ENCODE measurements at regions not wholly inside any gene's neighbourhood (a gene's known extent, or its start where the extent isn't known, plus 50 kb on each side); places are given as distances from the start of the nearest gene placed in this dataset.

DNA sequence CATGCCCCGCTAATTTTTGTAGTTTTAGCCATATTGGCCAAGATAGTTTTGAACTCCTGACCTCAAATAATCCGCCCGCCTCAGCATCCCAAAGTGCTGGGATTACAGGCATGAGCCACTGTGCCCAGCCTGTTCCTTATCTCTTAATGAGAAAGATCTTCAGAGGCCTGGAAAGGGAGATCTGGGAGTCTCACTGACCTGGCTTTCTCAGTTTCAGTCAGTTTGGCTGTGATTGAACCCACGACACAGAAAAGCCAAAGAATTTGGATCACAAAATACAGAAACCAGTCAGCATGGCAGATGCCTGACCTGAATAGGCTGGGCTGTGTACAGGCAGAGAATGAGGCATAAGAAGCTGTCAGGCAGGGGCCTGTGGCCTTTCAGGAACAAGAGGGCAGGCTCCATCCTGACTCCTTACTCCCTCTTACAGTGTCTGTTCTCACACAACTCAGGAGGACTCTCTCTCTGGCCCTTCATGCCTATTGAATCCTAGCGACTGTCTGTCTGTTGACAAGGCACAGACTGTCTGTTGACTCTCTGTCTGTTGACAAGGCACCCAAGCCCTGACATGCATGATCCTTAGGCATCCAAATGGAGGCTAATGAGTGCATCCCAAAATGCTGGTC is 366.5 kb upstream of the CCDC196 start:
- DNase-seq, result no peak

DNA sequence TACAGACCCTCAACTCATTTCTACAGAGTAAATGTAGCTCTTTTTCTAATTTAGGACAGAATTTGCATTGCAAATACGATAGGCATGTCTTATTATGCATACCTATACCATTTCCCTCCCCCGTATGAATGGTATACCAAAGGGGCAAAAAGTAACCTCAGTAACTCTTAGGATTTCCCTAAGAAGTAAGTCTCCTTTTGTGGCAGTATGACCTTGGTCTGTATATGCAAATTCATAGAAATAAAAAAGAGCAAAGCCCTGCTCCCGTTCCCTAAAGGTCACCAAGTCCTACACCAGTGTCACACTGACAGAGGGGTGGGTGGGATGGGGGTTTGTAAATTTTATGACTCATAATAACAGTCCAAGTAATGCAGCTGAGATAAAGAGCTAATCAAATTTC is 365.8 kb upstream of the CCDC196 start:
- no peak for DNase-seq

DNA sequence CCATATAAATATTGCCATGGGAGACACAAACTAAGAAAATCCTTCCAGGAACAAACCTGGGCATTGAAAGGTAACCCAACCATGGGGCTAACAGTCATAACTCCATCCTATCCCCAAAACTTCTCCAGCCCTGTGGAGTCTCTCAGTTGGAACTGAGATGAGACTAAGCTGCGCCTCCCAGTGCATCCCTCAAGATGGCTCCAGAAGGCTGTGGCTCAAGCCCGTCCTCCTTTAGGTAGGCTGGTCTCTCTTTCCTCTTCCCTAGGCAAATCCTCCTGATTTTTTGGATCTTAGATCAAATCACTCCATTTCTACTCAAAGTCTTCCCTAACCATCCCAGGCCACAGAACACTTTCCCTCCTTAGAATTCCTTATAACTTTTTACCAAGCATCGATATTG is 364.3 kb upstream of the CCDC196 start:
- DNase-seq, result no peak

DNA sequence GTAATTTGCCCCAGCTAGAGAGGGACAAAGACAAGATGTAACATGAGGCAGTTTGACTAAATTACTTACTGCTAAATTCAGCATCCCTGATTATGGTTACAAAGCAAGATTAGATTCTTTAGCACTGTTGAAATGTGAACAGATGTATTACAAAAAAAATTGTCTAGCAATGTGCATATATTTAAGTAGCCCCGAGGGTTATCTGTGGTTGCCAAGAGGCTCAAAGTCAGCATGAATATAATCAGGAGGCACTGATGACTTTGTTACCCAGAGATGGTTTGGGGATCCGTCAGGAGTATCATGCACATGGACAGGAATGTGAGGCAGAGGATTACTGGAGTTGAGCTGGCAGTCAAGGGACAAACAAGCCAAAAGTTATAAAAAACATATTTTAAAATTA is 356.9 kb upstream of the CCDC196 start:
- DNase-seq, result no peak

DNA sequence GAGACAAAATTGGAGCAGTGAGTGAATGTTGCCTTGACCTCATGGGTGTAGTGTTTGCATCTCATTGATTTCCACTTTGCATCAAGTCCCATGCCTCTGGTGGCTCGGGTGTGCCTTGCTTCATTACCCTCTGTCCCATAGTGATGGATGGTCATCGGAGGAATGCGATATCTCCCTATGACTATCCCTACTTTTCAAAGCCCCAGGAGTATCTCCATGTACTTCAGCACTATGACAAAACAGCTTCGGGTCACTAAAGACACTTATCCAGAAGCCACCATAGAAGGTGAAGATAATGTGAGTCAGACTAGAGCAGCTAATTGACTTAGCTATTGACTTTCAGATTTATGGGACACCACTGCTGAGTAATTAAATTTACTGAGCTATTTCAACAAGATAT is 355.1 kb upstream of the CCDC196 start:
- DNase-seq, result no peak

DNA sequence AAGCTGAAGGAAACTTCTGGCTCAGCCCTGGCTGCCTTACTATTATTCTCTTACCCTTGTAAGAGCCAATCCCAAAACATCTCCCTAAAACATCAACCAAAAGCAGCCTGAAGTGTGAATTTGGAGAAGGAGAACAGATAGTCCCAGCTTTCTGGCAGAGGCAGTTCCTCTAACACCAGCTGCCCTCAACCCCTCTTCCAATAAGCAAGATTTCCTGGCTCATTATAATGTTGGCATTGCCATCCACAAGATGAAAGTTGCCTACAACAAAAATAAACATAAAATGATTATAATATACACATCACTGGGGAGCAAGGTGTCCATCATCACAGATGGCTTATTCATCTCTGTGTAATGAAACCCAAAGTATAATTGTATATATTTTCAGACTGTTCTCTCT is 352.5 kb upstream of the CCDC196 start:
- no peak for DNase-seq

DNA sequence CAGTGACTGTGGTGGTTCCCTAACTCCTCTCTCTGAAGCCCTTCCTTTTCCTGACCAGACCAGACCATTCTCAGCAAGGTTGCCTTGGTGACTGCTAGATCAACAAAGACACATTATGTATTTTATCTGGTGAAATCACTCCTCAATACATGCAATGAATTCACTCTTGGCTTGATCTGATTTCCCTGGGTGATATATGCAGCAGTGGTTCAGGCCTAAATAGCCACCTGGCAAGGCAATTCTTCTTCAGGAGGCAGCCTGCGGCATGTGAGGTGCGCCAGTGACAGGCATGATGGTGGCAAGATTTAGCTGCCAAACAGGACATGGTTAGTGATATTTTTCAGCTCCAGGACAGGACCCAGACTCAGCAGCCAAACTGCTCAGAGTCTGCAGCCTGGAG is 350.3 kb upstream of the CCDC196 start:
- DNase-seq, result no peak

DNA sequence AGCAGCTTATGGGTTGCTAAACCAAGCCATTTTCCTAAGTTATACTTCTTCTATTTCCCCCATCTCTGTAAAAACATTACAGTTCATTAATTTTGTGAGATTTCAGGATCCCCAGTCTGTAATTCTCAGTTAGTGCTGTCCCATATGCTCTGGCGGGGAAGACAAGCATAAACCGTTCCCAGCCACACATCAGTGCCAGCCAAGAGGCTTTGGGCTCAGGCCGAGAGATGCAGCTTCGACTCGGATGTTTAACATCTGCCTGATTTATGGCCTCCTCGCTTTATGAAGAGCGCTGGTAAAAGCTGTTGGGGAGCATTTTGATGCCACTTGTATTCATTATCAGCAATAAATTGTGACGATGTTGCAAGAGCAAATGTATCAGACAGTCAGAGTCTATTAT is 349.1 kb upstream of the CCDC196 start:
- DNase-seq, result no peak

DNA sequence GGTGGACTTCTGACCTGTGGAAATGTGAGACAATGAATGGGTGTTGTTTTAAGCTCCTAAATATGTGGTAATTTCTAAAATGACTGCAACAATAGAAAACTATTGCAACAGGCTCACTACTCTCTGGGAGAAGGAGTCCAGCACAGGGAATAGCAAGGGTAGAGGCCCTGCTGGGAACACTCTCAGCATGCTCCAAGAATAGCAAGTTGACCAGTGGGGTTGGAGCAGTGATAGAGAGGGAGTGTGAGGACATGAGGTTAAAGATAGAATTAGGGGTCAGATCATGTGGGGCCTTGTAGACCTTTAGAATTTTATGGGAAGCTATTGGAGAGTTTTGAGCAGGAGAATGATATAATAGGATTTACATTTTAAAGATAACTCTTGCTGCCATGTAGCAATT is 346.7 kb upstream of the CCDC196 start:
- no peak for DNase-seq

DNA sequence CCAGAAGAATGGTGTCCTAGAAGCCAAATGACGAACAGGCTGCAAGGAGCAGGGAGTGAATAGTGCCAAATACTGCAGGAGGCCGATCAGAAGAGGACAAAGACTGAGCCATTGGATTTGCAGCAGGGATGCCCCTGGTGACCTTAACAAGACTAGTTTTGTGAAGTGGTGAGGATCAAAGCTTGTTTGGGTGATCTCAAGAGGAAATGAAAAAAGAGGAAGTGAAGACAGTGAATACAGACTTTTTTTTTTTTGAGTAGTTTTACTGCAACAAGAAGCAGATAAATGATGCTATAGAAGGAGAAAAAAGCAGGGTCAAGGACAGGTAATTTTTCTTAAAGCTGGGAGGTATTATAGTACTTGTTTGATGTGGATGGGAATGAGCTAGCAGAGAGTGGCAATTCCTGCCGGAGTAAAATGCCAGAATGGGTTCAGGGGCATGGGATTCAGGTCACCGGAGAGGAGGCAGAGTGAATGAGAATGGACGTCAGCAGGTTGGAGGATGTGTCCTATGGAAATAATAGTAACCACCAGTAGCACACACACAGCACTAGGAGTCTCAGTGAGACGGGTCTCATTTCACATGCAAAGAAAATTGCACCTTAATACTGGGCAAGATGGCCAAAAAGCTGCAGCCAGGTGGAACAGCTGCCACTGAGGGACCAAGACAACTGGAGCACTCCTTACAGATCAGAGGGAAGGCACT is 345.8 kb upstream of the CCDC196 start:
- DNase-seq, result peak; percentile 4 to 38 (median 24)

DNA sequence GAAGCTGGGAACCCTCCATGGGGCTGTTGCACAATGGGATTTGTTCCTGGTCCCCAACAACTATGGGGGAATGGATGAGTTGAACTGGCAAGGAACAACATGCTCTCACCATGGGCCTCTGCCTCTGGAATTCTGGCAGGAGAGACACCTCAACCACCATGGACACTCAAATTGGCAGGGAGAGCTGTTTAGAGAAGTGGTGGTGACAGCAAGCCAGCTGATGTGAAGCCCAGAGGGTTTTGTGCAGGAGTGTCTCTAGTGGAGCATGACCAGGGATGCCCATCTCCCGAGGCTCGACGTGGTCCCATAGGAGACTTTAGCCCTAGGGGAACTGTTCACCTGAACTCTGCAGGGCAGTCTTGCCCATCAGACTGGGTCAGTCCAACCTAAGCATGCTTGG is 345.2 kb upstream of the CCDC196 start:
- DNase-seq, result no peak

DNA sequence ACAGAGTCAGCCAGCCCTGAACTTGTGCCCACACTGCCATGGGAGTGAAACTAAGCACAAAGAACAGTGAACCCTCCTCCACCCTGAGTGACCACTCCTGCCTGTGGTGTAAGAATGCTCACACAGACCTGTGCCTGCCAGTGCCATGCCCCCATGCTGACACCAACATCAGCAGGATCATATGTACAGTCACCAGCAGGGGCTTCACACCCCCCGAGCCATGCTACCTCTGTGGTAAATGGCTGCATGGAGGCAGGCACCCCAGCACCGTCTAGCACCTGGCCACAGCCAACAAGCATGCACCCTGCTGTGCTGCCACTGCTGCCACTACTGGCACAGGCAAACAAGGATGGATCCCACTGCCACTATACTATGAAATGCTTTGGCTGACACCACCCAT is 344.4 kb upstream of the CCDC196 start:
- no peak for DNase-seq

DNA sequence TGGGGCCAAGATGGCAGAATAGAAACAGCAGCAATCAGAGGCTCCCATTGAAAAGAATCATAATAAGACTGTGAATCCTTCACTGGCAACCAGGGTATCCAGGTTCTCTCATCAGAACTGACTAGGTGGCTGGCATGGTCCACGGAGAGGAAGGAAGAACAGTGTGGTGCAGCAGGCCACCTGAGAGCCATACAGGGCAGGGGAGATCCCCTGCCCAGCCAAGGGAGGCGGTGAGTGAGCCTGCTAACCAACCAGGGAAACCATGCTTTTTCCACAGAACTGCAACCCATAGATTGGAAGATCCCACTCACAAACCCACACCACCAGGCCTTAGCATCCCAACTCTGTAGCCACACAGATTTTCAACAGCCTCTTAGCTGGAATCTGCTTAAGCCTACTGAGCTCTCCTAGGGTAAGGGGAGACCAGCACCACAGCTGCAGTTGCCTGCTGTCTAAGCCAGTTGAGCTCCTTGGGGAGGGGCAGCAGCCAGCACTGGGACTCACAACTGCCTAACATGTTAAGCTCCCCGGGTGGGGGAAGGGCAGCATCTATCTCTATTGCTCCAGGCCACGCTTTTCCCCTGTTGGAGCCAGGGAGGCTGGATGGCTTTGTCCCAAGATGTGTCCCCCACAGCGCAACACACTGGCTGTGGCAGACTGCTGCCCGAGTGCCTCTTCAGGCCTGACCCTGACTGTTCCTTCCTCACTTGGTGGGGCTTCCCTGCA is 342.6 kb upstream of the CCDC196 start:
- no peak for DNase-seq

DNA sequence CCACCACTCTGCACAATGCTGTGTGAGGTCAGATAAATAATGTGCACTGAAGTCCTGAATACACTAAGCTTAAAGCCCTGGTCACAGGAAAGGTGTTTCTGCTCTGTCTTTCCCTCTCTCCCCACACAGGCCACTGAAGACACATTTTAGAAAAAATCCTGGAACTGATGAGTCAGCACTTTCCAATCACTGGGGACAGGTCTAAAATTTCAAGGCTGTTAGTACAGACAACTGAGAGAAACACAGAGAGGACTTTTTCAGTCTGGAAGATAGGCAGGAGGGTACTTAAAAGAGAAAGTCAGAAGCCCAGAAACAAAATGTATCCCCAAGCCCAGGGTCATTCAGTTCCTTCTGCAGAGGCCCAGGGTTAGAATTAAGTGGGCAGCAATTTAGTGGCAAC is 333.9 kb upstream of the CCDC196 start:
- no peak for DNase-seq

DNA sequence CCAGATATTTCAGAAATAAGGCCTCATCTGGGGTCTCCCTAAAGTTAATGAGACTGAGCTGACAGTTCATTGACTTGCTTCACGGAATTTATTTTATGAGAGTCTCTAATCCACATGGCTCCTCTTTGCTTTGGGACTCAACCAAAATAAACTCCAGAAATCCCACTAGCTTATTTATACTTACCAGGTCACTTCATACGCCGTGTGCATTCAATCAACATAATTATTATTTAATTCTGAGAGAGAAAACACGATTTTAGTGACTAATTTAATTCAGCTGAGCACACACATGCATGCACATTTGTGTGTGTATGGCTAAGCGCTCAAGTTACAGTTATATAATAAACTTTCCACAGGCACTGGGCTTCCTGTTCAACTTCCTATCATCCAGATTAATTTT is 333.4 kb upstream of the CCDC196 start:
- no peak for DNase-seq

DNA sequence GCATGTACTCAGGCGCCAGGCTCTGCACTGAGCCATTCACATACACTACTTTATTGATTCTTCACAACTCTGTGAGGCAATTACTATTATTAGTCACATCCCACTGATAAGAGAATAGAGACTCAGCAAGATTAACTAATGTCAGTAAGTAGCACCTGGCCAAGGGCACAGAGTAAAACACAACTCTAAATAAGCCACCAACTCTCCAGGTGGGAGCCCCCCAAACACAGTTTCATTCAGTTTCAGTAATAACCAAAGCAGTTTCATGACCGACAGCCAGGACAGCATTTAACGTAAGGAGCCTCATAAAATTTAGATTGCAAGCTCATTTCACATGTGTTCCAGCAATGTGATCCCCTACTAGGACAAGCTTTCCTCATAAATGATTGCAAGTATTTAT is 323.1 kb upstream of the CCDC196 start:
- no peak for DNase-seq

DNA sequence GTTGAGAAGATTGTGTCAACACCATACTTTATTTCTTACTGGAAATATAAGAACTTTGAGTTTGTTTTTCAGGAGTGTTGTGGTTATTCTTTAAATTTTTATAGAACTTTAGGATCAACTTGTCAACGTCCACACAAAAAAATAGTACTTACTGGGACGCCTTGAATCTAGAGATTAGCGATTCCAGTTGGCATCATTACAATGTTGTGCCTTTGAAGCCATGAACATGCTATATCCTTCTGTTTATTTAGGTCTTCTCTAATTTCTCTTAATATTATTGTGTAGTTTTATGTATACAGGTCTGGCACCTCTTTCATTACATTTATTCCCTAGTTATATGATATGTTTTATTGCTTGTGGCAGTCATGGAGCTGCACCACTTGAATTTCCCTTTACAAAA is 320.8 kb upstream of the CCDC196 start:
- DNase-seq, result no peak

DNA sequence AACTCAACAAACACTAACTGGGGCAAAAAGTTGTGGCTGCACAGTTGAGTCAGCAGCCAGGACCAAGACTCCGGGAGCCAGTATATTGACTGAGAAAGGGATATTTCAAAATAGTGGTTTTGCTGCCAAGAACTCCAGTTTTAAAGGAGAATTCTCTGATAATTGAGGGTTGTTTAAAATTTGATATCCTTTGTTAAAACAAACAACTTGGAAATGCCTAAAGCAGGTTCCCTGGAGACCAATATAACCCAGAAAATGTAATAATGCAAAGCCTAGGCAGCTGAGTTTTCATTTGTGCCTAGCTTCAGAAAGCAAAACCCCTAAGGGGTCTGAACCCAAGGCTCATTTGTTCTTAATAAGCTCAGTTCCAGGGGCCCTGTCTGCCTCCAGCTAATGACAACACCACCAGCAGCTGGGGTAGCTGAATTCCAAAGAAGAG is 311.7 kb upstream of the CCDC196 start:
- DNase-seq, result no peak

DNA sequence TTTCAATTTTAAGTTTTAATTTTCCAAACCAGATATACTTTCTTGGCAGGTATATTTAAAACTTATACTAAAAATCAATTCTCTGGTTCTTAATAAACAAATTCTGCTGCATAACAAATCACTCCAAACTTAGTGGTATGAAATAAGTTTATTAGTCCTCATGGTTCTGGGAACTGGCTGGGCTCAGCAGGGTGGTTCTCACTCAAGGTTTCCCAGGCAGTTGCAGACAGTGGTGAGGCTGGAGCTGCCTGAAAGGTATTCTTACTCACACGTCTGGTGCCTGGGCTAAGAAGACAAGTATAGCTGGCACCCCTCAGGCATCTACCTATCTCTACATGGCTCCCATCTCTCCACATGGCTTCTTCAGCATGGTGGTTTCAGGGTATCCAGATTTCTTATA is 308.2 kb upstream of the CCDC196 start:
- no peak for DNase-seq

DNA sequence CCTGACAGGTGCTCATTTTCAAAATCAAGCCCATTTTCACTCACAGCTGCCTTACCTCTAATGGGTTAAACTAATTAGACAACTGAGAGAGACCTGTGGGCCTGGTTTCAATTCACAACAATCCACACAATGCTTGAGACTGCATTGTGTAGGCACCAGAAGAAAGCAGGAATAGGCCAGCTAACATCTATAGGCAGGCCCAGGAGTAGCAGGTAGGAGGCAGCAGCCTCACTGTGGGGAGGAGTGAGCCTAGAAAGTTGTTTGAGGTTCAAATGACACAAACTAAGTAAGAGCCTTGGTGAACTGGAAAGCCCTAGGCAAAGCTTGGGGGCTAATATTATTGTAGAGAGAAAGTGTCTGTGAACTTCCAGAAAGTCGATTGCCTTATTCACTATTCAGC is 289.5 kb upstream of the CCDC196 start:
- DNase-seq, result no peak

DNA sequence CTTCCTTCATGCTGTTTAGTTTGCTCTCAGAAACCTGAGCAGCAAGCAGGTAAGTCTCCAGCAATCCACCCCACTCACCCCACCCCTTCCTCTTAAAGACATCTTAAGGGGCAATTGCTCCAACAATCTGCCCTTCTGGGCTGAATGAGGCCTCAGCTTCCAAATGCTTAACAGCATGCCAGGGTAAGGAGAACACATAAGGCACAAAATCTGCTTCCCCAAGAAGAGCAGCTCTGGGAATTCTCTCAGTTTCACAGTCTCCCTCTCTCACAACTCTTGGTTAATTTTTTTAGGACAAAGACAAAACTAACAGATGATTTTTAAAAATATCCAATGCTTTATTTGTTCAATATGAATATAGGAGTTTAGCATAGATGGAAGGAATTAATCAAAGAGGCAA is 288.9 kb upstream of the CCDC196 start:
- DNase-seq, result no peak

DNA sequence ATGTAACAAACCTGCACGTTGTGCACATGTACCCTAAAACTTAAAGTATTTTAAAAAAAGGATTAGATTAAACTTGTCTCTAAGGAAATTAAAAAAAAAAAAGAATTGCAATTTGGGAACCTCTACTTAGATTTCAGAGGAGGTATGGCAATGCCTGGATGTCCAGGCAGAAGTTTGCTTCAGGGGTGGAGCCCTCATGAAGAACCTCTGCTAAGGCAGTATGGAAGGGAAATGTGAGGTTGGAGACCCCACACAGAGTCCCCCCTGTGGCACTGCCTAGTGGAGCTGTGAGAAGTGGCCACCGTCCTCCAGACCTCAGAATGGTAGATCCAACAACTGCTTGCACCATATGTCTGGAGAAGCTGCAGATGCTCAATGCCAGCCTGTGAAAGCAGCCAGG is 279.6 kb upstream of the CCDC196 start:
- no peak for DNase-seq

DNA sequence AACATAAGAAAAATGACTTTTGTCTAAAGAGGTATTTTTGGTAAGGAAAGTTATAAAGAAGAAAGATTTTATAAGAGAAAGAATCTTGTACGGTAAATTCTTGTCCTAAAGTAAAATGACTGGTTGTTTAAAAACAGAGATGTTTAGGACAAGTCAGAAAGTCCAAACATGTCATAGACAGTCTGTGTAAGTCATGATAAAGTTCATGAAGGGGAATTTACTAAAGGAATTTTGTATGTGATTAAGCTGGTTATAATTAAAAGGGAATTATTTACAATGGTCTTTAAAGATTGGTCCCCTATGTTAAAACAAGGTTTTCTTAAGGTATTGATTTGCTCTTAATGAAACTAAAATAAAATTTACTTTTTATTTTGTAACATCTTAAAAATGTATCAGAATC is 269.4 kb upstream of the CCDC196 start:
- no peak for DNase-seq

DNA sequence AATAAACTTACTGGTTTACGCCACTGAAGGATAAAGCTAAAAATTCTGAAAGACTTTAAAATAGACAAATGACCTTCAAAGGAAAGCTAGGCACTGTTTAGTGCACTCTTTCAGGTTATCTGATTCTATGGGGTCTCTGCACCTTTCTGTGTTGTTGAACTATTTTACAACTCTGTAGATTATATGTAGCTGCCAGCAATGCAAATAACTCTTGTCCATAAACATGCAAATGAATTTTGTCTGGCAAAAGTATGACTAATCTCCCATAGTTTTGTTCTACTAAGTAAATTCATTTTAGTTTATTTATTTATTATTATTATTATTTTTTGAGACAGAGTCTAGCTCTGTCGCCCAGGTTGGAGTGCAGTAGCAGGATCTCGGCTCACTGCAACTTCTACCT is 266.3 kb upstream of the CCDC196 start:
- no peak for DNase-seq

Measured in suppressor macrophage treated with lipopolysaccharide for 1 hour (primary cell).